ENCODE measurements at regions not wholly inside any gene's neighbourhood (a gene's known extent, or its start where the extent isn't known, plus 50 kb on each side); places are given as distances from the start of the nearest gene placed in this dataset.

- TF ChIP-seq KDM5A (IDR thresholded peaks at IDR 0.05; ENCODE audit: low read length) (no peak), SP1 (IDR thresholded peaks at IDR 0.05; ENCODE audit: low read depth, low read length) (no peak), ATF3 (IDR thresholded peaks at IDR 0.05; ENCODE audit: insufficient read depth, low read depth, low read length) (no peak), EP300 (IDR thresholded peaks at IDR 0.05; ENCODE audit: borderline replicate concordance in 1 of 2, low read depth in 2 of 2, low read length in 2 of 2) (no peak), ATF2 (IDR thresholded peaks at IDR 0.05; ENCODE audit: low read length) (no peak), JUN (IDR thresholded peaks at IDR 0.05; ENCODE audit: low read depth, low read length) (no peak), JUND (IDR thresholded peaks at IDR 0.05; ENCODE audit: low read length) (no peak), MAX (IDR thresholded peaks at IDR 0.05) (no peak)
- H2AK5ac ChIP-seq (ENCODE audit: low read depth, low read length): no peak overlapping the region
- H3K18ac ChIP-seq (ENCODE audit: extremely low read depth, low read length): no peak overlapping the region
- no peak overlapping the region for H3K23ac ChIP-seq (ENCODE audit: insufficient read length)
- H3K4ac ChIP-seq (replicated peaks; ENCODE audit: insufficient read length, low read depth, low read length): no peak overlapping the region
- H3K9me3 ChIP-seq (ENCODE audit: insufficient read depth in 2 of 2, low read depth in 1 of 2, low read length in 1 of 2): no peaks in the 10 kb centered on the region
- H3K23me2 ChIP-seq (ENCODE audit: low read depth, low read length): no peaks in the 10 kb centered on the region
- H2BK12ac ChIP-seq (ENCODE audit: low read depth, low read length): no peak overlapping the region
- H3K36me3 ChIP-seq (ENCODE audit: control insufficient read depth in 2 of 4, insufficient read depth in 4 of 4, low read length in 3 of 4): no peaks in the 10 kb centered on the region
- H2BK15ac ChIP-seq (ENCODE audit: low read length): no peak overlapping the region
- no peak overlapping the region for H2AFZ ChIP-seq (ENCODE audit: low read length)
- no peak overlapping the region for H3K4me2 ChIP-seq (ENCODE audit: insufficient read depth in 1 of 2, low read depth in 2 of 2, low read length in 2 of 2)
- H3K56ac ChIP-seq (replicated peaks; ENCODE audit: insufficient read length, low read depth, low read length): no peak overlapping the region
- no peak overlapping the region for H4K8ac ChIP-seq (ENCODE audit: extremely low read depth, insufficient read depth, low read length)
- H4K91ac ChIP-seq (replicated peaks; ENCODE audit: insufficient read length, low read length): no peak overlapping the region
- no peak overlapping the region for H3K14ac ChIP-seq (ENCODE audit: insufficient read length)
- no peaks in the 10 kb centered on the region for H3K79me2 ChIP-seq (ENCODE audit: control insufficient read depth in 1 of 2, insufficient read depth in 2 of 2, low read length in 2 of 2)
- DNase-seq (ENCODE audit: low read depth in 1 of 2, low spot score in 2 of 2): no peak
- H4K20me1 ChIP-seq (replicated peaks in 1 of 2; ENCODE audit: control insufficient read depth in 1 of 2, insufficient read depth in 2 of 2, low read length in 2 of 2): no peaks in the 10 kb centered on the region
- no peak overlapping the region for H3K4me3 ChIP-seq (ENCODE audit: extremely low read depth in 1 of 4, insufficient read depth in 2 of 4, low read depth in 3 of 4, low read length in 4 of 4)
- ChIA-PET CTCF (ENCODE audit: partially characterized antibody) (no interaction called here), POLR2A (ENCODE audit: partially characterized antibody) (no interaction called here)
- H4K5ac ChIP-seq (ENCODE audit: insufficient read length, low read depth, low read length): no peak overlapping the region
- no peak overlapping the region for H3K9ac ChIP-seq (replicated peaks in 1 of 4; ENCODE audit: extremely low read depth in 1 of 4, low read depth in 3 of 4, low read length in 3 of 4)
- H2BK5ac ChIP-seq (ENCODE audit: low read depth, low read length): no peak overlapping the region
- H3K27me3 ChIP-seq (replicated peaks in 1 of 4; ENCODE audit: control insufficient read depth in 3 of 4, extremely low read depth in 1 of 4, insufficient read depth in 3 of 4, low read length in 3 of 4): no peaks in the 10 kb centered on the region
- no peak overlapping the region for H2BK20ac ChIP-seq (ENCODE audit: low read length)
- no peak overlapping the region for H2BK120ac ChIP-seq (replicated peaks; ENCODE audit: low read depth, low read length)
- WGBS, 2 experiments (ENCODE audit: extremely low coverage in 1 of 2, insufficient coverage in 1 of 2, insufficient read length in 1 of 2, insufficient replicate concordance in 2 of 2, low coverage in 1 of 2, low lambda C conversion rate in 2 of 2, missing lambda C conversion rate in 1 of 2): 94% methylated on average over 2 of the region's 2 CpGs; no CpG with 5 or more reads in 1 of the 2 experiments
- H3K79me1 ChIP-seq (ENCODE audit: low read depth, low read length): no peaks in the 10 kb centered on the region
- H3K27ac ChIP-seq (ENCODE audit: low read depth, low read length): no peak overlapping the region
- no peaks in the 10 kb centered on the region for H3K4me1 ChIP-seq (replicated peaks in 1 of 4; ENCODE audit: control insufficient read depth in 3 of 4, insufficient read depth in 4 of 4, low read length in 3 of 4)
- no peak for FAIRE-seq
Observed at GRCh38 chr9:90507621-90508020, 135.0 kb downstream of the DIRAS2 start.

All from H1 (cell line).